C4-2B (cell line): ENCODE measurements at regions not wholly inside any gene's neighbourhood (a gene's known extent, or its start where the extent isn't known, plus 50 kb on each side); places are given as distances from the start of the nearest gene placed in this dataset.

ENCODE experiments used
- ZFX ChIP-seq: fragments of 450-650 bp; IDR thresholded peaks from 2 replicates; pipeline ENCODE4 v1.6.1; 2017
- TF ChIP-seq, protein P1 (sequence below): fragments of 450-650 bp; conservative IDR thresholded peaks from 2 replicates; pipeline ENCODE4 v1.5.1; 2017; ENCODE audit warnings: mild to moderate bottlenecking

DNA sequence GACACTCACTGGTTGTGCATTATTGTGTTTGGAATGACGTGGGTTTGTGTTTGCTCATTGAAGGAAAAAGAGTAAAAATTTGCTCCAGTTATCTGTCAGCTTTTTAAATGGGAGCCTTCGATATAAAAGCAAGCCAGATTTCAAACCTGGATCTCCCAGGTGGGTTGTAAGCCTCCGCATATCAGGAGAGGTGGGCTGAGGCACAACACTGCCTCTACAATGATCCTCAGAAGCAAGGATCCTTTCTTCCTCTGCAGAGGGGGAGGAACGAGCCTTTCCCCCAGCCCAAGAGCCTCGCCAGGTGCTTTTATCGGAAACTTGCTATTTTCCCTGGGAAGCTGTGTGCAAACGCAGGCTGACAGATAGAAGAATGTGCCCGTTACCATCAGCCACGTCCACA is 331.0 kb upstream of the MGMT start:
- TF ChIP-seq, protein P1, sequence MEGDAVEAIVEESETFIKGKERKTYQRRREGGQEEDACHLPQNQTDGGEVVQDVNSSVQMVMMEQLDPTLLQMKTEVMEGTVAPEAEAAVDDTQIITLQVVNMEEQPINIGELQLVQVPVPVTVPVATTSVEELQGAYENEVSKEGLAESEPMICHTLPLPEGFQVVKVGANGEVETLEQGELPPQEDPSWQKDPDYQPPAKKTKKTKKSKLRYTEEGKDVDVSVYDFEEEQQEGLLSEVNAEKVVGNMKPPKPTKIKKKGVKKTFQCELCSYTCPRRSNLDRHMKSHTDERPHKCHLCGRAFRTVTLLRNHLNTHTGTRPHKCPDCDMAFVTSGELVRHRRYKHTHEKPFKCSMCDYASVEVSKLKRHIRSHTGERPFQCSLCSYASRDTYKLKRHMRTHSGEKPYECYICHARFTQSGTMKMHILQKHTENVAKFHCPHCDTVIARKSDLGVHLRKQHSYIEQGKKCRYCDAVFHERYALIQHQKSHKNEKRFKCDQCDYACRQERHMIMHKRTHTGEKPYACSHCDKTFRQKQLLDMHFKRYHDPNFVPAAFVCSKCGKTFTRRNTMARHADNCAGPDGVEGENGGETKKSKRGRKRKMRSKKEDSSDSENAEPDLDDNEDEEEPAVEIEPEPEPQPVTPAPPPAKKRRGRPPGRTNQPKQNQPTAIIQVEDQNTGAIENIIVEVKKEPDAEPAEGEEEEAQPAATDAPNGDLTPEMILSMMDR: no peak
- no peak for TF ChIP-seq ZFX
